T-helper 9 cell (primary cell): ENCODE measurements at regions not wholly inside any gene's neighbourhood (a gene's known extent, or its start where the extent isn't known, plus 50 kb on each side); places are given as distances from the start of the nearest gene placed in this dataset.
"Not testable (repeated sequence)": the region's sequence is repeated elsewhere in the genome, so short reads cannot be mapped to it uniquely, and the experiment has no call there.

Experiments used
- DNase-seq: peaks from one replicate; pipeline ENCODE4 v3.0.0-alpha.2; 2020

DNA sequence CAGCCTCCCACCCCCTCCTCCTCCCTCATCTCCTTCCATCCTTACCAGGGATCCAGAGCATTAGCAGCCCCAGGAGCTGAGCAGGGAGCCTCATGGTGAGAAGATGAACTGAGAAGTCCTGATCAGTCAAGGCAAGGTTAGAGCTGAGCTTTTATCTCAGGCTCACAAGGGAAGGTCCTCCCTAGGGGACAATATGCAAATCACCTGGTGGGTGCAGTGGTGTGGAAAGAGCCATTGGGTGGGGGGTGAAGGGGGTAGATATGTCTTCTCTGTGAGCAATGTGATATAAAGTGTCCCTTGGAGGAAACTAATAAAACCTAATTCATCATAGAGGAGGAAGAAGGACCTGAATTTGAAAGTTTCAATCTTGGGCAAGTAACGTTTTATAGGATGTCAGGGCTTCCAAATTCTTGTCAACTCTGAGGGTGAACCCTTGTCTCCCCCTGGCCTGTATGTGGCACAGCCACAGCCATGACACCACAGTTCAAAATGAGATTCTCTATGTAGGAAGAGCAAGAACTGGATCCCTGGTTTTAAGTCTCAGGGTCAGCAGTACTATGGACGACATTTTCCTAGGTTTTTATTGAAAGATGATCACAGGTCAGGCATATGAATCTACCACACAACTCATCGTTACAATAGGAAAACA is 543.5 kb downstream of the RPIA start:
- DNase-seq: not testable (repeated sequence)

DNA sequence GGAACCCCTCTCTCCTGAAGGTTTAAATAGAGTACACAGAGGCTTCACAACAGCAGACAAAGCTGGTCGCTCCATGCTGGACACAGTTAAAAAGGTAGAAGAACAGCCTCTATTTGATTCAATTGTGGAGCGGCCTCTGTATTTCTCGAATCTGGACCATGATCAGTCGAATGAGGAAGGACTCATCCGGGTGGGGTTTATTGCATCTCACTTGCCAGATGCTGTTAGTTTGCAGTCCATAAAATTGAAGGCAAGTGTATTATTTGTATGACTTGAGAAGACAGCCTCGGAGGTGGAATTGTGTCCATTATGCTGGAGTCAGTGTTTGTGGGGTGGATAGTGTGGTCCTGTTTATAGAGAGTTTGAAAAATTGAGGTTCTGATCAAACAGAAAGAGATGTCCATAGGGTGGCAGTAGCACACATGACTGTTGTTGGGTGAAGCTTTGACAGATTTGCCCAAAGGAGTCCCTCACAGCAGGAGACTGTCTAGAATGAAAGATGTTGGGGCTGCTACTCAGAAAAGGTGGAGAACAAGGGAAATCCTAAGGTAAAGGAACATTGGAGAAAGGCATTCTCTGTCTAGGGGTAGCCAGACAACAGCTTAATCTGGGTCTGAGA is 545.5 kb downstream of the RPIA start:
- DNase-seq: not testable (repeated sequence)

GRCh38 chr2:89237783-89238182 is 546.3 kb downstream of the RPIA start:
- not testable (repeated sequence) for DNase-seq

GRCh38 chr2:89243114-89243700 is 551.7 kb downstream of the RPIA start:
- not testable (repeated sequence) for DNase-seq

- DNase-seq: not testable (repeated sequence)
Observed at GRCh38 chr2:89244407-89244806, 552.9 kb downstream of the RPIA start.

GRCh38 chr2:89245478-89245877 is 554.0 kb downstream of the RPIA start:
- DNase-seq: not testable (repeated sequence)

GRCh38 chr2:89246027-89246426 is 554.6 kb downstream of the RPIA start:
- not testable (repeated sequence) for DNase-seq

DNA sequence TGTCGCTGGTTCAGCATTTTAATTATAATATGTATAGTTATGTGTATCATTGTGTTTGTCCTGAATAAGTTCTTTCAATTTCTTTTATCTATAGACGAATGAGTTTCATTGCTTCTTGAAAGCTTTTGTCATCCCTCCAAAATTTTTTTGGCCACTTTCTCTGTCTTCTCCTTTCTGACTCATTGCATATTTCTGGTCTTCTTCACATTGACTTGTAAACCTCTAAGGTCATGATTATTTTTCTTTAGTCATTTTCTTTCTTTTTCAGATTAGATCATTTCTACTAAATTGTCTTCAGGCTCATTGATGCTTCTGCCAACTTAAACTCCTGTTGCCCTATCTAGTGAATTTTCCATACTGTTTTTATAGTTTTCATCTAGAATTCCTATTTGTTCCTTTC is 555.1 kb downstream of the RPIA start:
- not testable (repeated sequence) for DNase-seq

- DNase-seq: not testable (repeated sequence)
Observed at GRCh38 chr2:89255013-89255412, 563.5 kb downstream of the RPIA start.

- not testable (repeated sequence) for DNase-seq
Observed at GRCh38 chr2:89273443-89273842, 582.0 kb downstream of the RPIA start.

DNA sequence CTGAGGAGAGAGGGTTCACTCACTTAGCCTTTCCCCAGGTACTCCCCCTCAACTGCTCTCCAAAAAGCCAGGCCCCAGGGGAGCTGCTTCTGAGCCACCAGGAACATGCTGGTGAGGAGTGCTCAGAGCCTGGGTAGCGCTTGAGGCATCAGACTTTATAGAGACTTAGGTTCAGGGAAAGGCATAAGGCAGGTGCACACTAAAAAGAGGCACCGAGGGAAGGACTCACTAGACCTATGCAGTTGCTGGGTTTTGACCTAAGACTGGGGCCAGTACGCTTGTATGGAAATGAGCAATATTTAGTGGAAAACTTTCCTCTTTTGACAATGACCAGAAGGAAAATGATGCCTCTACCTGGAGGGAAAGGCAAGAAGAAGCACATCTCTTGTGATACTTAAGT is 589.1 kb downstream of the RPIA start:
- DNase-seq: not testable (repeated sequence)

GRCh38 chr2:89286448-89287080 is 595.1 kb downstream of the RPIA start:
- DNase-seq: not testable (repeated sequence)

DNA sequence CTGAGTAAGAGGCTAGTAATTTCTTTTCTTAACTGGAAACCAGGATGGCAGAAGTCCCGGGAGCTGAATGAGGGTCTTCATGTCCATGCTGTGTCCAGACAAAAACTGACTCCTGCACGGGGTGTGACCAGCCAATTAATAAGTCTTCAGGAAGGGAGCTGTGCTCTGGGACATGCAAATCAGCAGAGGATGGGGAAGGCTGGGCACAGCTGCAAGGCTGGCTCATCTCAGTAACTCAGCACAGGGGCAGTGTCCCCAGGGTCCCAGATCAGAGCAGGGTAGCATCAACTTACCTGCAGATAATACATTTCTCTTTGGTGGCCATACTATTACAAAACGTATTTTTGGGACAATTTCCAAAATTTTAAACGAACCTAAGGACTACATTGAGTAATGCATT is 595.6 kb downstream of the RPIA start:
- not testable (repeated sequence) for DNase-seq

- not testable (repeated sequence) for DNase-seq
Observed at GRCh38 chr2:89291717-89292298, 600.3 kb downstream of the RPIA start.

DNA sequence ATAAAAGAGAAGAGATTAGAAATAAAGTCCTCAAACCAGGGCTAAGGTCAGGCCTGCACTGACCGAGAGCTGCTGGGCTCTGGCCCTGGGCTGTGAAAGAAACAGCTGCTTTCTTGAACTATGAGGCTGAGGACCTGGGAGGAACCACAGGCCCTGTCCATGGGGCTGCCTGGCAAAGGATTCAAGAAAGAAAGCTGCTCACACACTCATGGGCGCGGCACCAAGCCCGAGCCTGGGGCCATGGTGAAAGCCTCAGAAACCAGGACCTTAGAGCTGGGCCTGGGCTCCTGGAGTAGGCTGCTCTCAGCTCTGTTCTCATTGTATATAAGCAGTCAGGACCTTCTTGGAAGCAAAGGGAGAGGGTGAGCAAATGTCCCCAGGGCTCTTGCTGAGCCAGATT is 601.9 kb downstream of the RPIA start:
- DNase-seq: not testable (repeated sequence)

GRCh38 chr2:89294335-89294734 is 602.9 kb downstream of the RPIA start:
- not testable (repeated sequence) for DNase-seq

GRCh38 chr2:89296820-89297398 is 605.4 kb downstream of the RPIA start:
- DNase-seq: not testable (repeated sequence)

- DNase-seq: not testable (repeated sequence)
Observed at GRCh38 chr2:89299196-89299595, 607.7 kb downstream of the RPIA start.

DNA sequence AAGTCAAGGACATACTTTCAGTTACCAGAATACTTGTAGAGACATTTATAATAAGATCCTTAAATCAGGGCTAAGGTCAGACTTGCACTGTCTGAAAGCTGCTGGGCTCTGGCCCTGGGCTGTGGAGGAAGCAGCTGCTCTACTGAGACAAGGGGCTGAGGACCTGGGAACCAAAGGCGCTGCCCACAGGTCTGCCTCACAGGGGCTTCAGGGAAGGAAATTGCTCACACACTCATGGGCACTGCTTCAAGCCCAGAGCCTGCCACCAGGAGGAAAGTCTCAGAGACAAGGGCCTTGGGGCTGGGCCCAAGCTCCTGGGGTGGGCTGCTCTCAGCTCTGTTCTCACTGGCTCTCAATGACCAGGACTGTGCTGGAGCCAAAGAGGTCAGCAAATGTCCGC is 614.1 kb downstream of the RPIA start:
- DNase-seq: not testable (repeated sequence)

DNA sequence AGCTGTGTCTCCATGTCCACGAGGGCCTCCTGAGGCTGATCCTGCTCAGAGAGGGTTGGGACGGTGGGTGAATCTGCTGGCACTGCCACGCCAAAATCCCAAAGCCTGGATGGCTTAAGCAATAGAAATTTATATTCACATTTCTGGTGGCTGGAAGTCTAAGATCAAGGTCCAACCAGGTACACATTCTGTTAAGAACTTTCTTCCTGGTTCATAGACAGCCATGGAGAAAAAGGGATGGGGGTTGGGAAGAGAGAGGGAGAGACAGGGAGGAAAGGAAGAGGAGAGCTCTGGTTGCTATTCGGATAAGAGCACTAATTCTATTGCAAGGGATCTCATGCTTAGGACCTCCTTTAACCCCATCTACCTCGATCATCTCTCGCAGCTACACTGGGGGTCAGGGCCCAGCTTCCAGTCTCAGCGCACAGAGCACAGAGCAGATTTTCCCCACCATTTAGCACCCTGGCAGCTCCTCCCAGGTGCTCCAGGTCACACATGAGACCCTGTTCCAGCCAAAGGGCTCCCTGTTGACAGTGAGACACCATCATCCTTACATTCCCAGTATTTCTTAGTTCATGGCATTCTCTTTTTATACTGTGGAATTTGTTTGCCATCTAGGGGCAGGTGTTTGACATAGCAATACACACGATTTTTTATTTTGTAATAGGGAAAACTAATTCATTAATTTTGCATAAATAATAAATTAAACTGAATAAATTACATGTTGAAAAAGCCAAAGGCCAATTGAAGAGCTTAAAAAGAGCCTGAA is 615.6 kb downstream of the RPIA start:
- not testable (repeated sequence) for DNase-seq

- DNase-seq: not testable (repeated sequence)
Observed at GRCh38 chr2:89318990-89319389, 627.5 kb downstream of the RPIA start.

- DNase-seq: not testable (repeated sequence)
Observed at GRCh38 chr2:89325894-89326293, 634.4 kb downstream of the RPIA start.
